ENCODE measurements at regions not wholly inside any gene's neighbourhood (a gene's known extent, or its start where the extent isn't known, plus 50 kb on each side); places are given as distances from the start of the nearest gene placed in this dataset.

GRCh38 chr3:101932326-101933068 lies 83.2 kb downstream of the NFKBIZ start:
- H3K79me2 ChIP-seq (ENCODE audit: insufficient read depth, low read length) = no peaks in the 10 kb centered on the region
- H4K20me1 ChIP-seq (ENCODE audit: insufficient read depth, low read length) = no peaks in the 10 kb centered on the region
- H3K4me1 ChIP-seq (ENCODE audit: insufficient read depth, low read length) = no peaks in the 10 kb centered on the region
- H3K9ac ChIP-seq (ENCODE audit: low read depth, low read length) = no peak overlapping the region
- ATAC-seq (ENCODE audit: insufficient read depth, low read depth) (no peak), DNase-seq (no peak)
- no peak overlapping the region for H3K4me3 ChIP-seq (ENCODE audit: low read depth in 1 of 2, low read length in 2 of 2)
- H2AFZ ChIP-seq (ENCODE audit: low read depth, low read length) = no peak overlapping the region
- no peak overlapping the region for H3K4me2 ChIP-seq (ENCODE audit: insufficient read depth, low read length)
- TF ChIP-seq EZH2 (IDR thresholded peaks at IDR 0.05; ENCODE audit: borderline replicate concordance, low read depth, low read length, severe bottlenecking) (no peak), CTCF (IDR thresholded peaks at IDR 0.05; ENCODE audit: borderline replicate concordance, extremely low read depth, low read length, poor library complexity, severe bottlenecking) (no peak)
- H3K27ac ChIP-seq (ENCODE audit: low read length) = no peak overlapping the region
- no peaks in the 10 kb centered on the region for H3K9me3 ChIP-seq (ENCODE audit: insufficient read depth, low read length, severe bottlenecking)
- H3K36me3 ChIP-seq (ENCODE audit: insufficient read depth, low read length) = no peaks in the 10 kb centered on the region
- H3K27me3 ChIP-seq (ENCODE audit: insufficient read depth, low read length, poor library complexity) = no peaks in the 10 kb centered on the region

GRCh38 chr3:101936419-101937356 lies 87.4 kb downstream of the NFKBIZ start:
- Histone ChIP-seq H3K36me3 (ENCODE audit: insufficient read depth, low read length) (no peaks in the 10 kb centered on the region), H3K4me2 (ENCODE audit: insufficient read depth, low read length) (no peak overlapping the region), H3K4me3 (ENCODE audit: low read depth in 1 of 2, low read length in 2 of 2) (no peak overlapping the region), H2AFZ (ENCODE audit: low read depth, low read length) (no peak overlapping the region), H3K4me1 (ENCODE audit: insufficient read depth, low read length) (no peaks in the 10 kb centered on the region), H3K9me3 (ENCODE audit: insufficient read depth, low read length, severe bottlenecking) (no peaks in the 10 kb centered on the region), H3K9ac (ENCODE audit: low read depth, low read length) (no peak overlapping the region), H3K27me3 (ENCODE audit: insufficient read depth, low read length, poor library complexity) (no peaks in the 10 kb centered on the region), H3K27ac (ENCODE audit: low read length) (no peak overlapping the region), H3K79me2 (ENCODE audit: insufficient read depth, low read length) (no peaks in the 10 kb centered on the region), H4K20me1 (ENCODE audit: insufficient read depth, low read length) (no peaks in the 10 kb centered on the region)
- ATAC-seq (ENCODE audit: insufficient read depth, low read depth) (peak; percentile 87), DNase-seq (no peak)
- TF ChIP-seq EZH2 (IDR thresholded peaks at IDR 0.05; ENCODE audit: borderline replicate concordance, low read depth, low read length, severe bottlenecking) (no peak), CTCF (IDR thresholded peaks at IDR 0.05; ENCODE audit: borderline replicate concordance, extremely low read depth, low read length, poor library complexity, severe bottlenecking) (no peak)

GRCh38 chr3:101938262-101938847 lies 89.0 kb downstream of the NFKBIZ start:
- Histone ChIP-seq H2AFZ (ENCODE audit: low read depth, low read length) (no peak overlapping the region), H3K36me3 (ENCODE audit: insufficient read depth, low read length) (no peaks in the 10 kb centered on the region), H3K27ac (ENCODE audit: low read length) (no peak overlapping the region), H3K9ac (ENCODE audit: low read depth, low read length) (no peak overlapping the region), H3K27me3 (ENCODE audit: insufficient read depth, low read length, poor library complexity) (peaks cover 3% of the 10 kb centered on the region), H3K79me2 (ENCODE audit: insufficient read depth, low read length) (no peaks in the 10 kb centered on the region), H3K4me1 (ENCODE audit: insufficient read depth, low read length) (no peaks in the 10 kb centered on the region), H3K9me3 (ENCODE audit: insufficient read depth, low read length, severe bottlenecking) (no peaks in the 10 kb centered on the region), H4K20me1 (ENCODE audit: insufficient read depth, low read length) (no peaks in the 10 kb centered on the region), H3K4me3 (ENCODE audit: low read depth in 1 of 2, low read length in 2 of 2) (no peak overlapping the region), H3K4me2 (ENCODE audit: insufficient read depth, low read length) (no peak overlapping the region)
- TF ChIP-seq EZH2 (IDR thresholded peaks at IDR 0.05; ENCODE audit: borderline replicate concordance, low read depth, low read length, severe bottlenecking) (no peak), CTCF (IDR thresholded peaks at IDR 0.05; ENCODE audit: borderline replicate concordance, extremely low read depth, low read length, poor library complexity, severe bottlenecking) (no peak)
- ATAC-seq (ENCODE audit: insufficient read depth, low read depth) (peak; percentile 57; the same call in 2 of the 3 replicates), DNase-seq (no peak)

Data from DND-41 (cell line).